GM21825 (cell line): ENCODE measurements at regions not wholly inside any gene's neighbourhood (a gene's known extent, or its start where the extent isn't known, plus 50 kb on each side); places are given as distances from the start of the nearest gene placed in this dataset.

Experiments
- ATAC-seq: cut with Tn5 transposase; IDR thresholded peaks from one replicate; pipeline ENCODE4 v1.9.1; 2021; ENCODE audit warnings: mild to moderate bottlenecking, moderate library complexity; ENCODE audit not compliant: unreplicated experiment

- ATAC-seq: no peak
Observed at GRCh38 chr12:30874455-30875321, 51.9 kb upstream of the TSPAN11 start.

- ATAC-seq: no peak
Observed at GRCh38 chr12:30870491-30871265, 55.9 kb upstream of the TSPAN11 start.

GRCh38 chr12:30867415-30867814 is 59.1 kb upstream of the TSPAN11 start:
- ATAC-seq: no peak

GRCh38 chr12:30866256-30866655 is 60.3 kb upstream of the TSPAN11 start:
- no peak for ATAC-seq

GRCh38 chr12:30863839-30864238 is 62.7 kb upstream of the TSPAN11 start:
- no peak for ATAC-seq

GRCh38 chr12:30862486-30862885 is 64.1 kb upstream of the TSPAN11 start:
- no peak for ATAC-seq

- ATAC-seq: no peak
Observed at GRCh38 chr12:30859226-30859625, 67.3 kb upstream of the TSPAN11 start.

- no peak for ATAC-seq
Observed at GRCh38 chr12:30858471-30858870, 68.1 kb upstream of the TSPAN11 start.

- ATAC-seq: no peak
Observed at GRCh38 chr12:30853561-30854133, 72.9 kb upstream of the TSPAN11 start.

- ATAC-seq: no peak
Observed at GRCh38 chr12:30850684-30851083, 75.9 kb upstream of the TSPAN11 start.

- ATAC-seq: no peak
Observed at GRCh38 chr12:30847259-30847658, 79.3 kb upstream of the TSPAN11 start.

- ATAC-seq: no peak
Observed at GRCh38 chr12:30846776-30847175, 79.8 kb upstream of the TSPAN11 start.

- no peak for ATAC-seq
Observed at GRCh38 chr12:30845676-30846075, 80.9 kb upstream of the TSPAN11 start.

GRCh38 chr12:30843211-30843610 is 83.3 kb upstream of the TSPAN11 start:
- no peak for ATAC-seq

GRCh38 chr12:30840715-30841114 is 85.8 kb upstream of the TSPAN11 start:
- ATAC-seq: no peak

GRCh38 chr12:30839643-30840220 is 85.0 kb upstream of the CAPRIN2 start:
- no peak for ATAC-seq

- ATAC-seq: no peak
Observed at GRCh38 chr12:30837595-30837994, 82.8 kb upstream of the CAPRIN2 start.

- ATAC-seq: no peak
Observed at GRCh38 chr12:30836656-30837445, 82.1 kb upstream of the CAPRIN2 start.

- ATAC-seq: no peak
Observed at GRCh38 chr12:30835216-30835615, 80.5 kb upstream of the CAPRIN2 start.

- no peak for ATAC-seq
Observed at GRCh38 chr12:30830751-30831150, 76.0 kb upstream of the CAPRIN2 start.

GRCh38 chr12:30829876-30830275 is 75.1 kb upstream of the CAPRIN2 start:
- ATAC-seq: no peak
